GM12872 (cell line): ENCODE measurements at regions not wholly inside any gene's neighbourhood (a gene's known extent, or its start where the extent isn't known, plus 50 kb on each side); places are given as distances from the start of the nearest gene placed in this dataset.

Source experiments
- TF ChIP-seq, protein P1 (sequence below): IDR thresholded peaks from 3 replicates; pipeline ENCODE4 v1.5.1; 2011; ENCODE audit warnings: low read depth, mild to moderate bottlenecking, low read length, moderate library complexity; ENCODE audit not compliant: insufficient read depth

DNA sequence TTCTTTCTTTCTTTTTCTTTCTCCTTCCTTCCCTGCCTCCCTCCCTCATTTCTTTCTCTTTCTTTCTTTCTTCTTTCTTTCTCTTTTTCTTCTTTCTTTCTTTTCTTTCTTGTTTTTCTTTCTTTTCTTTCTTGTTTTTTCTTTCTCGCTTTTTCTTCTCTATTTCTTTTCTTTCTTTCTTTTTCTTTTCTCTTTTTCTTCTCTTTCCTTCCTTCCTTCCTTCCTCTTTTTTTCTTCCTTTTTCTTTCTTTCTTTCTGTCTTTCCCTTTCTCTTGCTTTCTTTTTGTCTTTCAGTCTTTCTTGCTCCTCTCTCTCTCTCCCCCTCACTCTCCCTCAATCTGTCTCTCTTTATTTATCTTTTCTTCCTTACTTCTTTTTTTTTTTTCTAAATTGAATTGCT is 472.0 kb upstream of the CHRM3 start:
- TF ChIP-seq, protein P1, sequence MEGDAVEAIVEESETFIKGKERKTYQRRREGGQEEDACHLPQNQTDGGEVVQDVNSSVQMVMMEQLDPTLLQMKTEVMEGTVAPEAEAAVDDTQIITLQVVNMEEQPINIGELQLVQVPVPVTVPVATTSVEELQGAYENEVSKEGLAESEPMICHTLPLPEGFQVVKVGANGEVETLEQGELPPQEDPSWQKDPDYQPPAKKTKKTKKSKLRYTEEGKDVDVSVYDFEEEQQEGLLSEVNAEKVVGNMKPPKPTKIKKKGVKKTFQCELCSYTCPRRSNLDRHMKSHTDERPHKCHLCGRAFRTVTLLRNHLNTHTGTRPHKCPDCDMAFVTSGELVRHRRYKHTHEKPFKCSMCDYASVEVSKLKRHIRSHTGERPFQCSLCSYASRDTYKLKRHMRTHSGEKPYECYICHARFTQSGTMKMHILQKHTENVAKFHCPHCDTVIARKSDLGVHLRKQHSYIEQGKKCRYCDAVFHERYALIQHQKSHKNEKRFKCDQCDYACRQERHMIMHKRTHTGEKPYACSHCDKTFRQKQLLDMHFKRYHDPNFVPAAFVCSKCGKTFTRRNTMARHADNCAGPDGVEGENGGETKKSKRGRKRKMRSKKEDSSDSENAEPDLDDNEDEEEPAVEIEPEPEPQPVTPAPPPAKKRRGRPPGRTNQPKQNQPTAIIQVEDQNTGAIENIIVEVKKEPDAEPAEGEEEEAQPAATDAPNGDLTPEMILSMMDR: no peak

DNA sequence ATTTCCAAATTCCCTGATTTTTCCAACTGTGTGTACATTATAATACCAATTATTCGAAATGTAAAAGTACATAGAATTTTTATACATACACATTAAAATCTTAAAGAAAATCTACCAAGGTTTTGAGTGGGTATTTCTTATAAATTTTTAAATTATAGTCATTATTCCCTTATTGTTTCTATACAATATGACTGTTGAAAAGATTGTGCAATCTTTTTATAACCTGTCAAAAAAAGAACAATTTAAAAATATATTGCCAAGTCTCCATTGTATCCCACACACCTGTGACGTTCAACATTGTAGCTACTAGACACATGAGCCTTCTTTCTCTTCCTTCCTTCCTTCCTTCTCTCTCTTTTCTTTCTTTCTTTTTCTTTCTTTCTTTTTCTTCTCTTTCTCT is 473.2 kb upstream of the CHRM3 start:
- TF ChIP-seq, protein P1: no peak

DNA sequence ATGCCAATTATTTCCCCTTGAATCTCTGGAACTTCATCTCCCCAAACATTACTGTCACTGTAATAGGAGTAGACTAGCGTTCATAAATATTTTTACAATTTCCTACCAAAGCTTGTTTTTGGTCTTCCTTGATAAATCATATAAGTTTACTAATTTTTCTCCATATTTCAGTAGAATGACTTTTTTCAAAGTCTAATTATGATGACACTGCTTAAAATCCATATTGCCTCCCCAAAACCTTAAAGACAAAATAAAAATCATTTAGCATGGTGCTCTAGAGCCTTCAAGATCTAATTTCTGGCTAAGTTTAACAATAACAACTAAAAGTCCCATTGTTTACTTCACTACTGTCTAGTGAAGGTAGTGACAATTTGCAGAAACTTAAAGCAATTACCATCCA is 474.2 kb upstream of the CHRM3 start:
- TF ChIP-seq, protein P1: no peak

DNA sequence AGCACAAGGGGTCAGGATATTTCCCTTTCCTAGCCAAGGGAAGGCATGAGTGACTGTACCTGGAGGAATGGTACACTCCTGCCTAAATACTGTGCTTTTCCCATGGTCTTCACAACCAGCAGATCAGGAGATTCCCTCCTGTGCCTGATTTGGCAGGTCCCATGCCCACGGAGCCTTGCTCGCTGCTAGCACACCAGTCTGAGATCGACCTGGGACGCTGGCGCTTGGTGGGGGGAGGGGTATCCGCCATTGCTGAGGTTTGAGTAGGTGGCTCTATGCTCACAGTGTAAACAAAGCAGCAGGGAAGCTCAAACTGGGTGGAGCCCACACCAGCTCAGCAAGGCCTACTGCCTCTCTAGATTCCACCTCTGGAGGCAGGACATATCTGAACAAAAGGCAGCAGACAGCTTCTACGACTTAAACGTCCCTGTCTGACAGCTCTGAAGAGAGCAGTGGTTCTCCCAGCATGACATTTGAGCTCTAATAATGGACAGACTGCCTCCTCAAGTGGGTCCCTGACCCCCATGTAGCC is 486.0 kb upstream of the CHRM3 start:
- TF ChIP-seq, protein P1: no peak

DNA sequence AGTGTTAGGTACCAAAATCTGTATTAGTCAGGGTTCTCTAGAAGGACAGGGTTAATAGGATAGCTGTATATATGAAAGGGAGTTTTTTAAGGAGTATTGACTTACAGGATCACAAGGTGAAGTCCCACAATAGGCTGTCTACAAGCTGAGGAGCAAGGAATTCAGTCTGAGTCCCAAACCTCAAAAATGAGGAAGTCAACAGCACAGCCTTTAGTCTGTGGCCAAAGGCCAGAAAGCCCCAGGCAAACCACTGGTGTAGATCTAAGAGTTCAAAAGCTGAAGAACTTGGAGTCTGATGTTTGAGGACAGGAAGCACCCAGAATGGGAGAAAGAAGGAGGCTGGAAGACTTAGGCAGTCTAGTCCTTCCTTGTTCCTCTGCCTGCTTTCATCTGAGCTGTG is 487.5 kb upstream of the CHRM3 start:
- TF ChIP-seq, protein P1: no peak

DNA sequence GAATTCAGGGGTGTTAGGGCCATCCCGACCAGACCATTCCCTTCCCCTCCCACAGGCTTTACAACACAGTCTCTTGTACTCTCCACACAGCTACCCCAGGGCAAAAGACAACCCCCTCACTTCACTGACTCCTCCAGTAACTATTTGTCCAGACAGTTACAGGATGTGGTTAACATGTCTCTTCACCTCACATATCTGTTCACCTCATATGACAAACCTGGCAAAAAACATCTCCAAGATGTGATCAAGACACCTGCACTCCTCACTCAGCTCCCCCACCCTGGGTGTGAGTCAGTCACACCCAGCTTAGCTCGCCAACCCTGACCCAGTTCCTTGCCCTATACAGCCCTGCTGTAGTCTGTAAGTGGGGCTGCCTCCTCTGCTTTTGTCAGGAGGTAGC is 490.5 kb upstream of the CHRM3 start:
- TF ChIP-seq, protein P1: no peak

DNA sequence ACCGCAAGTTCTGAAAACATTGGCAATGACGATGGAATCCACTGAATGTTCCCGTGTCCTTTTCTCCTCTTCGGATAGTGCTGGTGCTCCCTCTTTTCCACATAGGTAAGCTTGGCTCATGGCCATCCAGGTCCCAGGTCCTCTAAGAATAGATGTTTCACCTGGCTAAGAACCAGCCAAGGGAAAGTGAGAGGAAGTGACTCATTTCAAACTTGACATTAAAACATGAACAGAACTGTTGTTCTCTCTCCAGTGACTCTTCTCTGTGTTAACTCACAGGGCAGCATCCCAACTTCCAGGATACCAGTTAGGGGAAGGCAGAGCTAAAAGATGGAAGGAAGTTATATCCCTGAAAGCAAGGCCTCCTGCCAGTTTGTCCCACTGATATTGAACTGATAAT is 493.8 kb upstream of the CHRM3 start:
- TF ChIP-seq, protein P1: no peak
